T-cell (primary cell): ENCODE measurements at regions not wholly inside any gene's neighbourhood (a gene's known extent, or its start where the extent isn't known, plus 50 kb on each side); places are given as distances from the start of the nearest gene placed in this dataset.

Experiments used
- ATAC-seq, 4 experiments: fragments of 200-7000 bp in 3 of 4; fragments of 150-1000 bp in 1 of 4; cut with Tn5 transposase; replicated peaks in 1 of 4; 1 replicate in 3 of 4; 2 replicates in 1 of 4; pipeline ENCODE4 v1.10.0; 2021; ENCODE audit warnings: moderate library complexity in 3 of 4, mild to moderate bottlenecking in 2 of 4, moderate number of reproducible peaks in 1 of 4
- CTCF ChIA-PET, 2 donors: fragments of 300-600 bp; sonication (Branson Sonifier 250); formaldehyde crosslinking; loops; one replicate each; lab custom pipeline; 2022; ENCODE audit warnings: antibody characterized with exemption in 2 of 2; lab: Charles Lee
- POLR2A ChIA-PET, 2 donors: fragments of 300-600 bp; sonication (Branson Sonifier 250); formaldehyde crosslinking; loops; one replicate each; lab custom pipeline; 2022; ENCODE audit warnings: antibody characterized with exemption in 2 of 2; lab: Charles Lee
- DNase-seq, 35 experiments: peaks; one replicate each; pipeline versions ENCODE4 v3.0.0 to v3.0.0-alpha.2; 2013 to 2023
- H3K27ac ChIP-seq: one replicate; pipeline ENCODE4 v1.5.1; 2013; ENCODE audit warnings: low read length
- H3K27me3 ChIP-seq, 2 experiments: replicated peaks in 1 of 2; 1 replicate in 1 of 2; 2 replicates in 1 of 2; pipeline versions ENCODE4 v1.6.1 to v1.7.0; 2013; ENCODE audit warnings: low read length in 1 of 2, mixed read lengths in 1 of 2; ENCODE audit not compliant: control insufficient read depth in 2 of 2, insufficient read depth in 2 of 2; ENCODE audit errors: extremely low read depth in 1 of 2
- H3K36me3 ChIP-seq, 2 donors: 1 replicate in 1 of 2; 2 replicates in 1 of 2; pipeline versions ENCODE4 v1.6.1 to v1.7.0; 2013; ENCODE audit warnings: low read length in 1 of 2; ENCODE audit not compliant: control insufficient read depth in 2 of 2, insufficient read depth in 1 of 2; ENCODE audit errors: extremely low read depth in 1 of 2
- H3K4me1 ChIP-seq, 2 experiments: 1 replicate in 1 of 2; 2 replicates in 1 of 2; pipeline versions ENCODE4 v1.6.1 to v1.7.0; 2013; ENCODE audit warnings: low read length in 2 of 2, mixed read lengths in 1 of 2; ENCODE audit not compliant: insufficient read depth in 2 of 2, control insufficient read depth in 1 of 2; ENCODE audit errors: extremely low read depth in 1 of 2
- H3K4me3 ChIP-seq, 2 donors: 1 replicate in 1 of 2; 2 replicates in 1 of 2; pipeline versions ENCODE4 v1.5.1 to v1.7.0; 2013; ENCODE audit warnings: mild to moderate bottlenecking in 2 of 2, low read length in 1 of 2, moderate library complexity in 1 of 2; ENCODE audit not compliant: control insufficient read depth in 1 of 2; ENCODE audit errors: extremely low read depth in 1 of 2
- H3K9me3 ChIP-seq: 2 replicates; pipeline ENCODE4 v1.7.0; 2013
- H3K27ac Mint-ChIP-seq, 2 donors: one replicate each; pipeline ENCODE4 v1.8.0; 2020 to 2021; ENCODE audit warnings: mild to moderate bottlenecking in 2 of 2, mixed read lengths in 2 of 2
- H3K27me3 Mint-ChIP-seq, 2 donors: one replicate each; pipeline ENCODE4 v1.8.0; 2021 to 2022; ENCODE audit warnings: mixed read lengths in 2 of 2
- H3K36me3 Mint-ChIP-seq: one replicate; pipeline ENCODE4 v1.8.0; 2021; ENCODE audit warnings: mixed read lengths
- H3K4me1 Mint-ChIP-seq, 3 donors: one replicate each; pipeline ENCODE4 v1.8.0; 2020 to 2022; ENCODE audit warnings: mixed read lengths in 3 of 3, mild to moderate bottlenecking in 1 of 3
- H3K4me3 Mint-ChIP-seq, 3 donors: one replicate each; pipeline ENCODE4 v1.8.0; 2020 to 2022; ENCODE audit warnings: mild to moderate bottlenecking in 3 of 3, mixed read lengths in 3 of 3, moderate library complexity in 3 of 3
- H3K9me3 Mint-ChIP-seq, 3 donors: one replicate each; pipeline ENCODE4 v1.8.0; 2020 to 2022; ENCODE audit warnings: mixed read lengths in 3 of 3
- WGBS: methylation state at CpG from one replicate; pipeline ENCODE4 v1.1.5; 2013; ENCODE audit warnings: missing lambda C conversion rate; ENCODE audit not compliant: insufficient coverage; 5-methylcytosine and 5-hydroxymethylcytosine counted together

- CTCF ChIA-PET: no interaction called here
- Histone ChIP-seq H3K27me3 (no peaks in the 10 kb centered on the region), H3K27ac (no peak overlapping the region), H3K36me3 (no peaks in the 10 kb centered on the region), H3K9me3 (no peaks in the 10 kb centered on the region), H3K4me3 (no peak overlapping the region), H3K4me1 (no peaks in the 10 kb centered on the region)
- Mint-ChIP-seq H3K9me3 (peaks cover 10 to 16% (median 12%) of the 10 kb centered on the region in 3 donors), H3K36me3 (no peaks in the 10 kb centered on the region), H3K4me1 (no peaks in the 10 kb centered on the region), H3K27me3 (no peaks in the 10 kb centered on the region), H3K27ac (no peak overlapping the region), H3K4me3 (no peak overlapping the region)
- DNase-seq (no peak), ATAC-seq (no peak)
- POLR2A ChIA-PET: no interaction called here
- WGBS: 92% methylated on average over 27 of the region's 28 CpGs
Observed at GRCh38 chr4:29047341-29048041, 1672.7 kb upstream of the PCDH7 start.

- ChIA-PET POLR2A (no interaction called here), CTCF (no interaction called here)
- Mint-ChIP-seq H3K9me3 (peaks cover 11 to 17% (median 15%) of the 10 kb centered on the region in 3 donors), H3K4me1 (no peaks in the 10 kb centered on the region), H3K36me3 (no peaks in the 10 kb centered on the region), H3K27ac (no peak overlapping the region), H3K4me3 (no peak overlapping the region), H3K27me3 (no peaks in the 10 kb centered on the region)
- WGBS: 28% methylated on average over 2 of the region's 4 CpGs
- Histone ChIP-seq H3K27me3 (no peaks in the 10 kb centered on the region), H3K27ac (no peak overlapping the region), H3K4me1 (no peaks in the 10 kb centered on the region), H3K9me3 (no peaks in the 10 kb centered on the region), H3K36me3 (no peaks in the 10 kb centered on the region), H3K4me3 (no peak overlapping the region)
- DNase-seq (no peak), ATAC-seq (no peak)
Observed at GRCh38 chr4:29051381-29051965, 1668.7 kb upstream of the PCDH7 start.

DNA sequence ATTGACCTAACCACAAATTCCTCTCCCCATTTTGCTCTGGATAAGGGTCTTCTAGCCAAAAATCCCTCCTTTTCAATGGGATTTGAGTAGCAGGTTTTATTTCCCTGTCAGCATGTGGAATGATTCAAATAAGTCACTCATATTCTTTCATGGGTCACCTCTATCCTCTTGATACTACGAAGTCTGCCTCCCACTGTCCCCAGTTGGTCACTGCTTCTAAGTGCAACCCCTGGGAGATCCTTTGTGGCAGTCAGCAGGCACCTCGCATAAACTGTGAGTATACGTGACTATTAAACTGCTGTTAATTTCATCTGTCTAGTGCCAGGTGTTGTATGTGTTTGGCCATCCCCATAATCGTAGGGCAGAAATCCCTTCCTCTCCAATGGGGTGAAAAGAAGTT, 1667.9 kb upstream of the PCDH7 start:
- Mint-ChIP-seq H3K9me3 (peaks cover 7 to 19% (median 15%) of the 10 kb centered on the region in 3 donors), H3K27ac (no peak overlapping the region), H3K36me3 (no peaks in the 10 kb centered on the region), H3K4me1 (no peaks in the 10 kb centered on the region), H3K4me3 (no peak overlapping the region), H3K27me3 (no peaks in the 10 kb centered on the region)
- no peak overlapping the region for H3K4me3 ChIP-seq
- ATAC-seq (no peak), DNase-seq (no peak)
- H3K4me1 ChIP-seq: no peaks in the 10 kb centered on the region
- no peaks in the 10 kb centered on the region for H3K9me3 ChIP-seq
- no peaks in the 10 kb centered on the region for H3K36me3 ChIP-seq
- POLR2A ChIA-PET: no interaction called here
- CTCF ChIA-PET: no interaction called here
- no peak overlapping the region for H3K27ac ChIP-seq
- WGBS: 40% methylated on average over 1 of the region's 4 CpGs
- H3K27me3 ChIP-seq: no peaks in the 10 kb centered on the region

- no CpG with 5 or more reads among the region's 2 CpGs for WGBS
- no peak overlapping the region for H3K27ac Mint-ChIP-seq
- DNase-seq (no peak), ATAC-seq (no peak)
- Histone ChIP-seq H3K27ac (no peak overlapping the region), H3K36me3 (no peaks in the 10 kb centered on the region), H3K27me3 (no peaks in the 10 kb centered on the region), H3K4me1 (no peaks in the 10 kb centered on the region), H3K4me3 (no peak overlapping the region), H3K9me3 (no peaks in the 10 kb centered on the region)
- no peaks in the 10 kb centered on the region for H3K27me3 Mint-ChIP-seq
- ChIA-PET POLR2A (no interaction called here), CTCF (interaction anchor here in 1 of 2 donors (0.7 kb wide), 1 partner anchor 708 kb away, joined by 3 read pairs; no protein-coding TSS in a partner anchor)
- no peaks in the 10 kb centered on the region for H3K36me3 Mint-ChIP-seq
- H3K4me1 Mint-ChIP-seq: no peaks in the 10 kb centered on the region
- H3K4me3 Mint-ChIP-seq: no peak overlapping the region
- peaks cover 5 to 19% (median 15%) of the 10 kb centered on the region in 3 donors for H3K9me3 Mint-ChIP-seq
Observed at GRCh38 chr4:29058531-29058930, 1661.6 kb upstream of the PCDH7 start.

- Mint-ChIP-seq H3K27ac (no peak overlapping the region), H3K27me3 (no peaks in the 10 kb centered on the region), H3K4me1 (no peaks in the 10 kb centered on the region), H3K36me3 (no peaks in the 10 kb centered on the region), H3K4me3 (no peak overlapping the region), H3K9me3 (peaks cover 13 to 30% (median 25%) of the 10 kb centered on the region in 3 donors)
- Histone ChIP-seq H3K27me3 (no peaks in the 10 kb centered on the region), H3K36me3 (no peaks in the 10 kb centered on the region), H3K9me3 (peaks cover 4% of the 10 kb centered on the region), H3K27ac (no peak overlapping the region), H3K4me1 (no peaks in the 10 kb centered on the region), H3K4me3 (no peak overlapping the region)
- no peak for DNase-seq
- ChIA-PET POLR2A (no interaction called here), CTCF (no interaction called here)
- no peak for ATAC-seq
- 80% methylated on average over 1 of the region's 2 CpGs for WGBS
Observed at GRCh38 chr4:29066861-29067260, 1653.3 kb upstream of the PCDH7 start.

DNA sequence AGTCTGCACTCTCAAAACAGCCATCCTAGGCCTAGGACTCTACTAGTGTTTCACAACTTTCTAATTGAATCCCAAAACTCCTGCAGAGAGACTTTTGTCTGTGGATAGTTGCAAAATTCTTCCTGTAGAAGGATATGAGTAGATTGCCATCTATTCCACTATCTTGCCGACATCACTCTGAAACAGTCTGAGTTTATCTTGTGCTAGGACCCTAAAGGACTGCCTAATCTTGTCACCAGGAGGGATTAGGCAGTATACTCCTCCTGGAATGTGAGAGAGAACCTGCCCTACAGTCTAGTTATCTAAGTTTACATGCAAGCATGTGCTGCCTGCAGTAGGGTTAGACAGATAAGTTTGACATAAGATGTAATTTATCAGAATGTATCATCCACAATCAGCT, 1646.6 kb upstream of the PCDH7 start:
- Mint-ChIP-seq H3K36me3 (no peaks in the 10 kb centered on the region), H3K9me3 (peaks cover 13 to 37% (median 16%) of the 10 kb centered on the region in 3 donors), H3K27ac (no peak overlapping the region), H3K27me3 (no peaks in the 10 kb centered on the region), H3K4me3 (no peak overlapping the region), H3K4me1 (no peaks in the 10 kb centered on the region)
- ChIA-PET CTCF (no interaction called here), POLR2A (no interaction called here)
- Histone ChIP-seq H3K36me3 (no peaks in the 10 kb centered on the region), H3K4me3 (no peak overlapping the region), H3K9me3 (peaks cover 3% of the 10 kb centered on the region), H3K27me3 (no peaks in the 10 kb centered on the region), H3K4me1 (no peaks in the 10 kb centered on the region), H3K27ac (no peak overlapping the region)
- DNase-seq: no peak
- WGBS: 80% methylated on average over 1 of the region's 1 CpG
- no peak for ATAC-seq
